HG03520 (cell line): ENCODE measurements at regions not wholly inside any gene's neighbourhood (a gene's known extent, or its start where the extent isn't known, plus 50 kb on each side); places are given as distances from the start of the nearest gene placed in this dataset.

Experiments
- ATAC-seq: cut with Tn5 transposase; IDR thresholded peaks from one replicate; pipeline ENCODE4 v1.9.1; 2021; ENCODE audit warnings: mild to moderate bottlenecking, moderate library complexity; ENCODE audit not compliant: unreplicated experiment

DNA sequence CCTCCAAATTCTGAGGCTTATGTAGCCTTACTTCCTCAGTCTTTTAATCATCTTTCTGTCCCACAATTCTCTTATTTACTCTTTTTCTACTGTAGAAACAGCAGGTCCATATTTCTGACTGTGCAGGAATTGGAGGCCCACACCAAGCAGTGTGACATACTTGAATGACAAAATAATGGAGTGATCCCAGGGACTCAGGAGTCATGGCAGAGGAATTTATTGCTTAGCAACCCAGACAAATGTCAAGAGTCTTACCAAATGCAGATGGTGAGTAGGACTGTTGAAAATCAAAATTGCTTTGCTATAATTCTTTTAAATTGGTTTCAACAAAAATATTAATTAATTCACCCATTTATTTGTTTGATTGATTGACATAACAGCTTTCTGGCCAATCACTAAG, 59.9 kb downstream of the HTR1B start:
- no peak for ATAC-seq

- no peak for ATAC-seq
Measured at GRCh38 chr6:77401231-77401630, 62.1 kb downstream of the HTR1B start.

- no peak for ATAC-seq
Measured at GRCh38 chr6:77397561-77397960, 65.7 kb downstream of the HTR1B start.

DNA sequence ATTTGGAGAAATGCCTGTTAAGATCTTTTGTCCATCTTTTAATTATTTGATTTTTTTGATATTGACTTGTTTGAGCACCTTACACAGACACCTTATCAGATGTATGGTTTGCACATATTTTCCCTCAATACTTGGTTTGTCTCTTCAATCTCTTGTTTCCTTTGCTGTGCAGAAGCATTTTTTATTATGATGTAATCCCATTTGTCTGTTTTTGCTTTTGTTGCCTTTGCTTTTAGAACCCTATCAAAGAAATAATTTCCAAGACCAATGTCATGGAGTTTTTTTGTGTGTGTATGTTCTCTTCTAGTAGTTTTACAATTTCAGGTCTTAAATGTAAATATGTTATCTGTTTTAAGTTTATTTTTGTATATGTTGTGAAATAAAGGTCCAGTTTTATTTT, 73.9 kb downstream of the HTR1B start:
- no peak for ATAC-seq

- no peak for ATAC-seq
Measured at GRCh38 chr6:77383026-77383425, 80.3 kb downstream of the HTR1B start.

DNA sequence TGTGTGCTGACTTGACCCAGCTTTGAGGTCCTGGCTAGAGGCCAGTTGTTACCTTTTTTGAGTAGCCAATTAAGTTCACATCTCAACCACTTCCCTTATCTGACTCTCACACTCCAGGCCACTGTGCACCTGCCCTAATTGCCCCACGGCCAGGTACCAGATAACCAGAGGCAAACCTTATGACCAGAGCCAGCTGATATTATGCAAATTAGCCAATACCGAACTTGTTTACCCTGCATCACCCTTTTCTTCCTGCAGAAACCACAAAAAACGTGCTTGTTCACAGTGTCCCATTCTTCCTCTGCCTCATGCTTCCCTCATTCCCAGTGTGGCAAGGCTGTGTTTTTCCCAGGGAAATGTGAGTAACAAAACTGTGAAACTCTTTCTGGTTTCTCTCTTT, 89.3 kb downstream of the HTR1B start:
- ATAC-seq: no peak

- no peak for ATAC-seq
Measured at GRCh38 chr6:77371748-77372147, 91.5 kb downstream of the HTR1B start.

GRCh38 chr6:77368660-77369313, 94.5 kb downstream of the HTR1B start:
- no peak for ATAC-seq

GRCh38 chr6:77366798-77367197, 96.5 kb downstream of the HTR1B start:
- no peak for ATAC-seq

- no peak for ATAC-seq
Measured at GRCh38 chr6:77363702-77364101, 99.6 kb downstream of the HTR1B start.

- ATAC-seq: no peak
Measured at GRCh38 chr6:77362055-77362454, 101.2 kb downstream of the HTR1B start.

DNA sequence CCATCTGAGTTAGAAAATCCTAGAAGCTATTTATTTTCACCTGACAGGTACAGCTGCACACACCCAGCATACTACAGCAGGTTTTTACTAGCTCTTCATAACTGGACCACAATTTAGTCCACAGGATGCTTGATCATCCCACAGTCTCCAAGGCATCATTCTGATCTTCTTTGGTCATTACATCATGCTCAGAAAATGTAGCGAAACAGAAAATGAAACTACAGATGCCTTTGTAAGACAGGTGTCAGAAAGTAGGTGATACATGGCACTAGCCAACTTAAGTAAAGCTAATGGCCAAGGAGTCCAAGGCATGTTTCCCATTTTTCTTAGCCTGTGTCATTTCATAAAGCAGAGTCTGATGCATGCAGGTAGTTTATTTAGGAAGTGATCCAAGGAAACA, 102.3 kb downstream of the HTR1B start:
- peak; percentile 68 for ATAC-seq

- ATAC-seq: no peak
Measured at GRCh38 chr6:77356821-77357220, 106.5 kb downstream of the HTR1B start.

DNA sequence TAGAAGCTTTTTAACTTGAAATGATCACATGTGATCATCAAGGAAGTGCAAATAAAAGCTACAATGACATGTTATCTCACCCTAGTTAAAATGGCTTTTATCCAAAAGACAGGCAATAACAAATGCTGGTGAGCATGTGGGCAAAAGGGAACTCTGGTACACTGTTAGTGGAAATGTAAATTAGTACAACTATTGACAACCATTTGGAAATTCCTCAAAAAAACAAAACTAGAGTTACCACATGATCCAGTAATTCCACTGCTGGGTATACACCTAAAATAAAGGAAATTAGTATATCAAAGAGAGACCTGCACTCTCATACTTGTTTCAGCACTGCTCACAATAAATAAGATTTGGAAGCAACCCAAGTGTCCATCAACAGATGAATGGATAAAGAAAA, 108.7 kb downstream of the HTR1B start:
- ATAC-seq: no peak

GRCh38 chr6:77353129-77353528, 110.2 kb downstream of the HTR1B start:
- no peak for ATAC-seq

- no peak for ATAC-seq
Measured at GRCh38 chr6:77341058-77341986, 122.0 kb downstream of the HTR1B start.

GRCh38 chr6:77340331-77340730, 123.0 kb downstream of the HTR1B start:
- ATAC-seq: no peak

GRCh38 chr6:77339926-77340325, 123.4 kb downstream of the HTR1B start:
- no peak for ATAC-seq

DNA sequence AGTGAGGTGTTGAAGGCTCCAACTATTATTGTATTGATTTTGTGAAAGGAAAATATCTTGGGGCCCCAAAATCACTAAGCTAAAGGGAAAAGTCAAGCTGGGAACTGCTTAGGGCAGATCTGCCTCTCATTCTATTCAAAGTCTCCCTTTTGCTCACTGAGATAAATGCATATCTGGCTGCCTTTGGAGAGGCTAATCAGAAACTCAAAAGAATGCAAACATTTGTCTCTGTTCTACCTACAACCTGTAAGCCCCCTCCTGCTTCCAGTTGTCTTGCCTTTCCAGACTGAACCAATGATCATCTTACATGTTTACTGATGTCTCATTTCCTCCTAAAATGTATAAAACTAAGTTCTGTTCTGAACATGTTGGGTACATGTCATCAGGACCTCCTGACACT, 125.9 kb downstream of the HTR1B start:
- ATAC-seq: no peak

DNA sequence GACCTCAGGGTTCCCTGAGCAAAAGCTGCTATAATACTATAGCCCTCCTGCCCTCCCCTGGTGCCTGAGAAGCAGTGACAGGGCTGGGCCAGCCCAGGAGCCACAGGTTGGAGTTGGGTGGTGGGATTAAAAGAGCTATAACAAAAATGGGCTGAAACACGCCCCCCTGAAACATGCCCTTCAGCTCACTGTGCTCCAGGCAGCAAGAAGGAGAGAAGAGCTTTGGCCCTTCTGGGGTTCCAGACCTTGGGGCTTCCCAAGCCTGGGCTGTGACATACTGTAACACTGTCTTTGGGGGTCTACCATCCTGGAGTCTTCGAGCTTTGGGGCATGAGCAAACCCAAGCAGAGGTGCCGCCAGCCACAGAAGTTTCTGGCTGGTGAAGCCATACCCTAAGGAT, 129.2 kb downstream of the HTR1B start:
- no peak for ATAC-seq

DNA sequence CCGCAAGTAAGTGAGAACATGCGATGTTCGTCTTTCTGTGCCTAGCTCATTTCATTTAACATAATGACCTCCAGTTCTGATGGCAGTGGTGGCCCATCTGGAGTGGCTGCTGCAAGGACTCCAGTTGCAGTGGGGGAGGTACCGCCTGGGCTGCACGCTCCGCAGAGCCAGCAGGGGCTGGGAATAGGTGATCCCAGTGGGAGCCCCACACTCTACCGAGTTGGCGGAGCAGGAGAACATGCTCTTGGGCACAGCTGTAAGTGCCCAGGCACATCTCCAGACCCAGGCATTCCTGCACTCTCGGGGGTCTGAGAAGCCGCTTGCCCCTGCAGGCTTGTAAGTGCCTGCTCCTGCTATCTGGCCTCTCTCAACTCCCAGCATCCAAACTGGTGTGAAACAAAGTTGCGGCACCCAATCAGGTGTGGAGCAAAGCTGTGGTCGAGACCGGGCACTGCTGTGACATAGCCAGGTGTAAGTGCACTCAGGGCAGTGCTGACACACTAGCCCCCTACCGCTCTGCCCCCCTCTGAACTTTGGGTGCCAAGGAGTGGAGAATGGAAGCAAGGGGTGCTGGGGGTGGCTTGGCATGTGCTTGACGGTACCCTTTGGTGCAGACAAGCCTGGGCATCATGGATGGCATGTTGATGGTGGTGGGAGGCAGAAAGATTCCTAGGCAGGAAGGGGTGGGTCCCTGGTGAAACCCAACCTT, 130.2 kb downstream of the HTR1B start:
- no peak for ATAC-seq

GRCh38 chr6:77326711-77327110, 136.6 kb downstream of the HTR1B start:
- no peak for ATAC-seq
